COLO829 (cell line): ENCODE measurements at regions not wholly inside any gene's neighbourhood (a gene's known extent, or its start where the extent isn't known, plus 50 kb on each side); places are given as distances from the start of the nearest gene placed in this dataset.
A peak's percentile ranks its signal among the peaks of the same experiment; 100 is the strongest.
"Not testable (repeated sequence)": the region's sequence is repeated elsewhere in the genome, so short reads cannot be mapped to it uniquely, and the experiment has no call there.

Source experiments
- DNase-seq: peaks from one replicate; pipeline ENCODE4 v3.0.0; 2012; ENCODE audit warnings: low spot score

GRCh38 chr9:21695874-21696341 is 106.5 kb upstream of the MTAP start:
- no peak for DNase-seq

GRCh38 chr9:21696411-21696871 is 106.0 kb upstream of the MTAP start:
- no peak for DNase-seq

- no peak for DNase-seq
These were observed 94.2 kb upstream of the MTAP start for GRCh38 chr9:21708260-21708711.

GRCh38 chr9:21708856-21709255 is 93.6 kb upstream of the MTAP start:
- DNase-seq: no peak

GRCh38 chr9:21709464-21710058 is 92.9 kb upstream of the MTAP start:
- DNase-seq: no peak

GRCh38 chr9:21710548-21711191 is 91.8 kb upstream of the MTAP start:
- no peak for DNase-seq

GRCh38 chr9:21711504-21711903 is 90.9 kb upstream of the MTAP start:
- DNase-seq: peak; percentile 75

- no peak for DNase-seq
These were observed 87.0 kb upstream of the MTAP start for GRCh38 chr9:21715408-21715807.

- no peak for DNase-seq
These were observed 81.7 kb upstream of the MTAP start for GRCh38 chr9:21720758-21721157.

GRCh38 chr9:21727411-21727810 is 75.0 kb upstream of the MTAP start:
- DNase-seq: not testable (repeated sequence)

- DNase-seq: no peak
These were observed 73.7 kb upstream of the MTAP start for GRCh38 chr9:21728781-21729180.

GRCh38 chr9:21729648-21730047 is 72.8 kb upstream of the MTAP start:
- DNase-seq: no peak

- DNase-seq: no peak
These were observed 71.5 kb upstream of the MTAP start for GRCh38 chr9:21730899-21731298.

GRCh38 chr9:21741151-21741550 is 61.3 kb upstream of the MTAP start:
- no peak for DNase-seq

GRCh38 chr9:21744320-21744719 is 58.1 kb upstream of the MTAP start:
- DNase-seq: no peak

- no peak for DNase-seq
These were observed 57.6 kb upstream of the MTAP start for GRCh38 chr9:21744841-21745240.

GRCh38 chr9:21746550-21746949 is 55.9 kb upstream of the MTAP start:
- no peak for DNase-seq

- DNase-seq: no peak
These were observed 55.3 kb upstream of the MTAP start for GRCh38 chr9:21747175-21747574.

- no peak for DNase-seq
These were observed 52.3 kb upstream of the MTAP start for GRCh38 chr9:21750021-21750735.

- DNase-seq: no peak
These were observed 50.4 kb upstream of the MTAP start for GRCh38 chr9:21751998-21752397.
